ENCODE measurements at regions not wholly inside any gene's neighbourhood (a gene's known extent, or its start where the extent isn't known, plus 50 kb on each side); places are given as distances from the start of the nearest gene placed in this dataset.

- no peak for DNase-seq
- H3K4me3 ChIP-seq, result no peak overlapping the region
- H3K4me1 ChIP-seq (ENCODE audit: low read depth), result no peaks in the 10 kb centered on the region
- no peak for TF ChIP-seq CTCF (IDR thresholded peaks at IDR 0.05)
- intact Hi-C loops (cut with DNase I, micrococcal nuclease), result no loop called here
- H3K9me3 ChIP-seq, result no peaks in the 10 kb centered on the region
- ATAC-seq, result no peak
- H3K36me3 ChIP-seq (ENCODE audit: low read depth), result no peaks in the 10 kb centered on the region
Observed at GRCh38 chr7:126378642-126379041, 874.1 kb downstream of the GRM8 start.

DNA sequence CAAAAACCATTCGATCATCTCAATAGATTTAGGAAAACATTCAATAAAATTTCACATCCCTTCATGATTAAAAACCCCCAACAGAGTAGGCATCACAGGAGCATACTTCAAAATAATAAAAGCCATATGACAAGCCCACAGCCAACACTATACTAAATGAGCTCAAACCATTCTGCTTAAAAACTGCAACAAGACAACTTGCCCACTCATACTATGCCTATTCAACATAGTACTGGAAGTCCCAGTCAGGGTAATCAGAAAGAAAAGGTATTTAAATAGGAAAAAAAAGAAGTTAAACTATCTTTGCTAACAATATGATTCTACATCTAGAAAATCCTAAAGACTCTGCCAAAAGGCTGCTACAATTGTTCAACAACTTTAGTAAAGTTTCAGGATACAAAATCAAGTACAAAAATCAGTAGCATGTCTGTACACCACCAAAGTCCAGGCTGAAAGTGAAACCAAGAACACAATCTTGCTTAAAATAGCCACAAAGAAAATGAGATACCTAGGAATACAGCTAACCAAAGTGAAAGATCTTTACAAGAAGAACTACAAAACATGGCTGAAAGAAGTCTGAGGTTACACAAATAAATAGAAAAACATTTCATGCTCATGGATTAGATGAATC lies 882.6 kb downstream of the GRM8 start:
- Histone ChIP-seq H3K9me3 (no peaks in the 10 kb centered on the region), H3K36me3 (ENCODE audit: low read depth) (no peaks in the 10 kb centered on the region), H3K4me3 (no peak overlapping the region), H3K4me1 (ENCODE audit: low read depth) (no peaks in the 10 kb centered on the region)
- intact Hi-C loops (cut with DNase I, micrococcal nuclease), result no loop called here
- TF ChIP-seq CTCF (IDR thresholded peaks at IDR 0.05), result no peak
- DNase-seq (no peak), ATAC-seq (no peak)

DNA sequence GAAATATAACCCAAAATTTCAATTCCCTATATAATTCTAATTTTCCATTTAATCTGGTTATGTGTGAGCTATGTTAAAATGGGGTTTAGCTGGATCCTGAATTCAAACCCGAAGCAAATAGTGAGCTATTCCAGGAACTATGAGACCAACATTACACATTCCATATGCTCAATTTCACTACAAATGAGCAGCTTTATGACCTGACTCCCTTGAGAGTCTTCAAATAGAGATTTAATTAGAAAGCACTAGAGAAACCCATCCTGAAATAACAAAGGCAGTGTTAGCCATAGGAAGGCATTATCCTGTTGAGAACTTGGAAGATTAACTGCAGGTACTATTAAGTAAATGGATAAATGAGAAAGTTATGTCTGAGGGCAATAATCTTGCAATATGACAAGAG lies 890.0 kb downstream of the GRM8 start:
- Histone ChIP-seq H3K36me3 (ENCODE audit: low read depth) (no peaks in the 10 kb centered on the region), H3K9me3 (no peaks in the 10 kb centered on the region), H3K4me3 (no peak overlapping the region), H3K4me1 (ENCODE audit: low read depth) (no peaks in the 10 kb centered on the region)
- no peak for ATAC-seq
- intact Hi-C loops (cut with DNase I, micrococcal nuclease), result no loop called here
- no peak for TF ChIP-seq CTCF (IDR thresholded peaks at IDR 0.05)
- DNase-seq, result no peak

GRCh38 chr7:126361183-126361582 lies 891.6 kb downstream of the GRM8 start:
- ATAC-seq (no peak), DNase-seq (no peak)
- TF ChIP-seq CTCF (IDR thresholded peaks at IDR 0.05), result no peak
- intact Hi-C loops (cut with DNase I, micrococcal nuclease), result no loop called here
- Histone ChIP-seq H3K36me3 (ENCODE audit: low read depth) (no peaks in the 10 kb centered on the region), H3K4me1 (ENCODE audit: low read depth) (no peaks in the 10 kb centered on the region), H3K4me3 (no peak overlapping the region), H3K9me3 (no peaks in the 10 kb centered on the region)

- no peak for ATAC-seq
- DNase-seq, result no peak
- Histone ChIP-seq H3K4me3 (no peak overlapping the region), H3K4me1 (ENCODE audit: low read depth) (no peaks in the 10 kb centered on the region), H3K9me3 (no peaks in the 10 kb centered on the region), H3K36me3 (ENCODE audit: low read depth) (no peaks in the 10 kb centered on the region)
- no peak for TF ChIP-seq CTCF (IDR thresholded peaks at IDR 0.05)
- intact Hi-C loops (cut with DNase I, micrococcal nuclease), result no loop called here
Observed at GRCh38 chr7:126339813-126340212, 912.9 kb downstream of the GRM8 start.

GRCh38 chr7:126305671-126306070 lies 947.1 kb downstream of the GRM8 start:
- ATAC-seq (no peak), DNase-seq (no peak)
- H3K4me1 ChIP-seq (ENCODE audit: low read depth), result no peaks in the 10 kb centered on the region
- intact Hi-C loops (cut with DNase I, micrococcal nuclease), result no loop called here
- no peaks in the 10 kb centered on the region for H3K36me3 ChIP-seq (ENCODE audit: low read depth)
- no peaks in the 10 kb centered on the region for H3K9me3 ChIP-seq
- H3K4me3 ChIP-seq, result no peak overlapping the region
- TF ChIP-seq CTCF (IDR thresholded peaks at IDR 0.05), result no peak

Measured in mucosa of descending colon (tissue), 3 donors.